GM12878 (cell line): ENCODE measurements at regions not wholly inside any gene's neighbourhood (a gene's known extent, or its start where the extent isn't known, plus 50 kb on each side); places are given as distances from the start of the nearest gene placed in this dataset.

Experiments used
- RB1 ChIP-seq: fragments of 450-650 bp; formaldehyde crosslinking; IDR thresholded peaks from 2 replicates; pipeline ENCODE4 v1.6.1; 2017; ENCODE audit warnings: mild to moderate bottlenecking, borderline replicate concordance
- SUZ12 ChIP-seq: fragments of 200-600 bp; sonication (generic); IDR thresholded peaks from one replicate; pipeline ENCODE4 v1.6.1; 2018; ENCODE audit warnings: antibody characterized with exemption, mild to moderate bottlenecking; ENCODE audit not compliant: unreplicated experiment
- TF ChIP-seq, protein P1 (sequence below): fragments of 450-650 bp; IDR thresholded peaks from 2 replicates; pipeline ENCODE4 v1.6.1; 2017; ENCODE audit warnings: mild to moderate bottlenecking

DNA sequence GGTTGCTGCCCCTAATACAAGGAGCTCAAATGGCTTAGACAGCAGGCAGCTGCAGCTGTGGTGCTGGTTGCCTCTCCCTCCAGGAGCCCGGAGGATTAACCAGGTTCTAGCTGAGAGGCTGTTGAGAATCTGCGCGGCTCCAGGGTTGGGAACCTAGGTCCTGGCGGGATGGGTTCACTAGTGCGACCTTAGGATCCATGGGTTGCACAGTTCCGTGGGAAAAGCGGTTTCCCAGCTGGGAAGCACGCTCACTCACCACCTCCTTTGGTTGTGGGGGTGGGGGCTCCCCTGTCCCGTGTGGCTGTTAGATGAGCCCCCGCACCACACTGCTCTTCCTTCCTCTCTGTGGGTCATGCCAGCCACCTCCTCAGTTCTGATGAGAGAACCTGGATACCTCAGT lies 375.1 kb upstream of the ARRDC4 start:
- TF ChIP-seq SUZ12 (no peak), RB1 (no peak)
- TF ChIP-seq, protein P1, sequence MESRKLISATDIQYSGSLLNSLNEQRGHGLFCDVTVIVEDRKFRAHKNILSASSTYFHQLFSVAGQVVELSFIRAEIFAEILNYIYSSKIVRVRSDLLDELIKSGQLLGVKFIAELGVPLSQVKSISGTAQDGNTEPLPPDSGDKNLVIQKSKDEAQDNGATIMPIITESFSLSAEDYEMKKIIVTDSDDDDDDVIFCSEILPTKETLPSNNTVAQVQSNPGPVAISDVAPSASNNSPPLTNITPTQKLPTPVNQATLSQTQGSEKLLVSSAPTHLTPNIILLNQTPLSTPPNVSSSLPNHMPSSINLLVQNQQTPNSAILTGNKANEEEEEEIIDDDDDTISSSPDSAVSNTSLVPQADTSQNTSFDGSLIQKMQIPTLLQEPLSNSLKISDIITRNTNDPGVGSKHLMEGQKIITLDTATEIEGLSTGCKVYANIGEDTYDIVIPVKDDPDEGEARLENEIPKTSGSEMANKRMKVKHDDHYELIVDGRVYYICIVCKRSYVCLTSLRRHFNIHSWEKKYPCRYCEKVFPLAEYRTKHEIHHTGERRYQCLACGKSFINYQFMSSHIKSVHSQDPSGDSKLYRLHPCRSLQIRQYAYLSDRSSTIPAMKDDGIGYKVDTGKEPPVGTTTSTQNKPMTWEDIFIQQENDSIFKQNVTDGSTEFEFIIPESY, result no peak
